OCI-LY1 (cell line): ENCODE measurements at regions not wholly inside any gene's neighbourhood (a gene's known extent, or its start where the extent isn't known, plus 50 kb on each side); places are given as distances from the start of the nearest gene placed in this dataset.
"Not testable (repeated sequence)": the region's sequence is repeated elsewhere in the genome, so short reads cannot be mapped to it uniquely, and the experiment has no call there.

Source experiments
- H2AFZ ChIP-seq: fragments of 200-600 bp; sonication (generic), shearing (Covaris generic); 2 replicates; pipeline ENCODE4 v1.6.0; 2014; ENCODE audit warnings: antibody characterized with exemption, mild to moderate bottlenecking, low read length
- H3F3A ChIP-seq: fragments of 200-600 bp; sonication (generic), shearing (Covaris generic); 2 replicates; pipeline ENCODE4 v1.6.0; 2014; ENCODE audit warnings: mild to moderate bottlenecking, antibody characterized with exemption, low read length, moderate library complexity; ENCODE audit not compliant: insufficient read depth
- H3K27ac ChIP-seq: fragments of 200-600 bp; sonication (generic); 2 replicates; pipeline ENCODE4 v1.5.1; 2014; ENCODE audit warnings: low read length, mixed run types, mild to moderate bottlenecking, low read depth; ENCODE audit not compliant: poor library complexity, severe bottlenecking
- H3K27me3 ChIP-seq: fragments of 200-600 bp; sonication (generic); 2 replicates; pipeline ENCODE4 v1.6.0; 2014; ENCODE audit warnings: antibody characterized with exemption, mild to moderate bottlenecking, low read length, moderate library complexity; ENCODE audit not compliant: insufficient read depth
- H3K36me3 ChIP-seq: fragments of 200-600 bp; sonication (generic); 2 replicates; pipeline ENCODE4 v1.6.1; 2014; ENCODE audit warnings: mild to moderate bottlenecking, antibody characterized with exemption, low read length, moderate library complexity, mixed read lengths; ENCODE audit not compliant: insufficient read depth
- H3K4me1 ChIP-seq: fragments of 200-600 bp; sonication (generic); 2 replicates; pipeline ENCODE4 v1.5.1; 2014; ENCODE audit warnings: mild to moderate bottlenecking, low read length, moderate library complexity; ENCODE audit not compliant: insufficient read depth, severe bottlenecking
- H3K4me2 ChIP-seq: fragments of 200-600 bp; sonication (generic), shearing (Covaris generic); 2 replicates; pipeline ENCODE4 v1.6.1; 2014; ENCODE audit warnings: low read length
- H3K4me3 ChIP-seq: fragments of 200-600 bp; sonication (generic); 2 replicates; pipeline ENCODE4 v1.5.1; 2014; ENCODE audit warnings: low read length, low read depth, mild to moderate bottlenecking, mixed read lengths; ENCODE audit not compliant: poor library complexity, severe bottlenecking
- H3K79me2 ChIP-seq: fragments of 200-600 bp; shearing (Covaris generic); 2 replicates; pipeline ENCODE4 v1.6.1; 2016; ENCODE audit warnings: mixed run types, low read length, mixed read lengths; ENCODE audit not compliant: insufficient read depth
- H3K9ac ChIP-seq: fragments of 200-600 bp; sonication (generic), shearing (Covaris generic); 2 replicates; pipeline ENCODE4 v1.6.1; 2014; ENCODE audit warnings: mild to moderate bottlenecking, low read length, mixed read lengths
- H3K9me2 ChIP-seq: fragments of 200-600 bp; sonication (generic), shearing (Covaris generic); 2 replicates; pipeline ENCODE4 v1.6.1; 2014; ENCODE audit warnings: low read depth, mild to moderate bottlenecking, low read length, mixed read lengths
- H3K9me3 ChIP-seq: fragments of 200-600 bp; shearing (Covaris generic); 2 replicates; pipeline ENCODE4 v1.6.1; 2014; ENCODE audit warnings: low read length, mixed read lengths
- H4K20me1 ChIP-seq: fragments of 200-600 bp; sonication (generic), shearing (Covaris generic); 2 replicates; pipeline ENCODE4 v1.6.0; 2016; ENCODE audit warnings: mild to moderate bottlenecking, low read length; ENCODE audit not compliant: insufficient read depth
- EZH2 ChIP-seq: fragments of 200-600 bp; sonication (generic), shearing (Covaris generic); IDR thresholded peaks from 2 replicates; pipeline ENCODE4 v1.8.0; 2017; ENCODE audit warnings: borderline replicate concordance, mixed run types, mild to moderate bottlenecking, antibody characterized with exemption, low read length, moderate library complexity, mixed read lengths
- TF ChIP-seq, protein P1 (sequence below): fragments of 200-600 bp; sonication (generic), shearing (Covaris generic); IDR thresholded peaks from 2 replicates; pipeline ENCODE4 v1.5.1; 2017; ENCODE audit warnings: mild to moderate bottlenecking, antibody characterized with exemption, low read length, moderate library complexity, mixed read lengths

GRCh38 chr5:74516211-74516636, 124.3 kb downstream of the ENC1 start:
- Histone ChIP-seq H3K9me2 (no peaks in the 10 kb centered on the region), H3K27ac (no peak overlapping the region), H3K79me2 (no peaks in the 10 kb centered on the region), H4K20me1 (no peaks in the 10 kb centered on the region), H3K4me3 (no peak overlapping the region), H3K4me2 (no peak overlapping the region), H3F3A (no peaks in the 10 kb centered on the region), H3K4me1 (no peaks in the 10 kb centered on the region), H3K9me3 (no peaks in the 10 kb centered on the region), H3K36me3 (no peaks in the 10 kb centered on the region), H3K9ac (no peak overlapping the region), H2AFZ (no peak overlapping the region), H3K27me3 (no peaks in the 10 kb centered on the region)
- no peak for TF ChIP-seq EZH2
- TF ChIP-seq, protein P1, sequence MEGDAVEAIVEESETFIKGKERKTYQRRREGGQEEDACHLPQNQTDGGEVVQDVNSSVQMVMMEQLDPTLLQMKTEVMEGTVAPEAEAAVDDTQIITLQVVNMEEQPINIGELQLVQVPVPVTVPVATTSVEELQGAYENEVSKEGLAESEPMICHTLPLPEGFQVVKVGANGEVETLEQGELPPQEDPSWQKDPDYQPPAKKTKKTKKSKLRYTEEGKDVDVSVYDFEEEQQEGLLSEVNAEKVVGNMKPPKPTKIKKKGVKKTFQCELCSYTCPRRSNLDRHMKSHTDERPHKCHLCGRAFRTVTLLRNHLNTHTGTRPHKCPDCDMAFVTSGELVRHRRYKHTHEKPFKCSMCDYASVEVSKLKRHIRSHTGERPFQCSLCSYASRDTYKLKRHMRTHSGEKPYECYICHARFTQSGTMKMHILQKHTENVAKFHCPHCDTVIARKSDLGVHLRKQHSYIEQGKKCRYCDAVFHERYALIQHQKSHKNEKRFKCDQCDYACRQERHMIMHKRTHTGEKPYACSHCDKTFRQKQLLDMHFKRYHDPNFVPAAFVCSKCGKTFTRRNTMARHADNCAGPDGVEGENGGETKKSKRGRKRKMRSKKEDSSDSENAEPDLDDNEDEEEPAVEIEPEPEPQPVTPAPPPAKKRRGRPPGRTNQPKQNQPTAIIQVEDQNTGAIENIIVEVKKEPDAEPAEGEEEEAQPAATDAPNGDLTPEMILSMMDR, result no peak

GRCh38 chr5:74514888-74515551, 125.5 kb downstream of the ENC1 start:
- Histone ChIP-seq H3K9me2 (no peaks in the 10 kb centered on the region), H3K4me3 (no peak overlapping the region), H3K4me1 (no peaks in the 10 kb centered on the region), H3K9ac (no peak overlapping the region), H3K9me3 (no peaks in the 10 kb centered on the region), H3K36me3 (no peaks in the 10 kb centered on the region), H2AFZ (no peak overlapping the region), H3K27me3 (no peaks in the 10 kb centered on the region), H3F3A (no peaks in the 10 kb centered on the region), H4K20me1 (no peaks in the 10 kb centered on the region), H3K4me2 (no peak overlapping the region), H3K79me2 (no peaks in the 10 kb centered on the region), H3K27ac (no peak overlapping the region)
- TF ChIP-seq EZH2, result no peak

GRCh38 chr5:74511770-74512169, 128.8 kb downstream of the ENC1 start:
- not testable (repeated sequence) for H3K9me3 ChIP-seq, H3K79me2 ChIP-seq, H3K9ac ChIP-seq, H3K27ac ChIP-seq, H3F3A ChIP-seq, H4K20me1 ChIP-seq, H3K27me3 ChIP-seq, H3K4me3 ChIP-seq, H3K9me2 ChIP-seq, H3K36me3 ChIP-seq, H3K4me1 ChIP-seq, H2AFZ ChIP-seq, H3K4me2 ChIP-seq

DNA sequence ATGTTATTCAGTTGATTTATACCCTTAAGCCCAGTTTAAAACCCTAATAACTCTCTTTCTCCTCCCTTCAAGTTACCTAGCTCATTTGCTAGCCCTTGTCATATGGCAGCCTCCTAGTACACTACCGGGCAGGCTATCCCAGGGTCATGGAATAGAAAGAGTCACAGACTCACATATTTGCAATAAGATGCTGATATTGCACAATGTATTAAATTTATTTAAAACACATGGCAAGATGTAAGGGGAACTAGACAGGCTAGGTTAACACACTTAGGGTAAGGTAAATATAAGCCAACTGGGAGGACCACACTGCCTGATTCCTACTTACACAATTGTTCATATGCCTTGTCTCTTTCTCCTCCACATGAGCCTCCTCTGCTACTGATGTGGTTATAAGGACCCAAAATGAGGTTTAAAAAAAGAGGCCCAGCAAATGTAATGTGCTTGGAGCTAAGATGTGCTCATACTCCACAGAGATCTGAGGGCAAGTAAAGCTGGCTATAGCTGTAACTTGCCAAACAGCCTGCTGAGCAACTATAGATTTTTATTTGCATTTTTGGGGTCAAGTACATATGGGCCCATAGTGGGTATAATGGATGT, 130.0 kb downstream of the ENC1 start:
- H3K27ac ChIP-seq, result no peak overlapping the region

More for the DNA sequence above, 130.0 kb downstream of the ENC1 start:
- Histone ChIP-seq H3K36me3 (no peaks in the 10 kb centered on the region), H3K9me2 (no peaks in the 10 kb centered on the region), H3K9ac (no peak overlapping the region), H3K4me2 (no peak overlapping the region), H3K27me3 (peaks cover 6% of the 10 kb centered on the region; the same call in 1 of the 2 replicates), H3K4me3 (no peak overlapping the region), H3K79me2 (no peaks in the 10 kb centered on the region), H2AFZ (no peak overlapping the region), H4K20me1 (no peaks in the 10 kb centered on the region), H3F3A (no peaks in the 10 kb centered on the region), H3K4me1 (no peaks in the 10 kb centered on the region), H3K9me3 (no peaks in the 10 kb centered on the region)
- TF ChIP-seq EZH2, result no peak
- TF ChIP-seq, protein P1, result no peak
